Epithelial cell of esophagus (primary cell): ENCODE measurements at regions not wholly inside any gene's neighbourhood (a gene's known extent, or its start where the extent isn't known, plus 50 kb on each side); places are given as distances from the start of the nearest gene placed in this dataset.

Experiments
- DNase-seq: peaks from one replicate; pipeline ENCODE4 v3.0.0; 2010; ENCODE audit warnings: low read depth
- H3K4me3 ChIP-seq: 2 replicates; pipeline ENCODE4 v1.5.1; 2011; ENCODE audit warnings: mild to moderate bottlenecking, low read length, control low read depth
- TF ChIP-seq, protein P1 (sequence below): IDR thresholded peaks from 2 replicates; pipeline ENCODE4 v1.5.1; 2011; ENCODE audit warnings: low read depth, mild to moderate bottlenecking, low read length, control low read depth, inconsistent platforms; ENCODE audit not compliant: insufficient read depth; ENCODE audit errors: missing control alignments

GRCh38 chr7:54394834-54395233 is 147.3 kb upstream of the VSTM2A start:
- DNase-seq: no peak
- TF ChIP-seq, protein P1, sequence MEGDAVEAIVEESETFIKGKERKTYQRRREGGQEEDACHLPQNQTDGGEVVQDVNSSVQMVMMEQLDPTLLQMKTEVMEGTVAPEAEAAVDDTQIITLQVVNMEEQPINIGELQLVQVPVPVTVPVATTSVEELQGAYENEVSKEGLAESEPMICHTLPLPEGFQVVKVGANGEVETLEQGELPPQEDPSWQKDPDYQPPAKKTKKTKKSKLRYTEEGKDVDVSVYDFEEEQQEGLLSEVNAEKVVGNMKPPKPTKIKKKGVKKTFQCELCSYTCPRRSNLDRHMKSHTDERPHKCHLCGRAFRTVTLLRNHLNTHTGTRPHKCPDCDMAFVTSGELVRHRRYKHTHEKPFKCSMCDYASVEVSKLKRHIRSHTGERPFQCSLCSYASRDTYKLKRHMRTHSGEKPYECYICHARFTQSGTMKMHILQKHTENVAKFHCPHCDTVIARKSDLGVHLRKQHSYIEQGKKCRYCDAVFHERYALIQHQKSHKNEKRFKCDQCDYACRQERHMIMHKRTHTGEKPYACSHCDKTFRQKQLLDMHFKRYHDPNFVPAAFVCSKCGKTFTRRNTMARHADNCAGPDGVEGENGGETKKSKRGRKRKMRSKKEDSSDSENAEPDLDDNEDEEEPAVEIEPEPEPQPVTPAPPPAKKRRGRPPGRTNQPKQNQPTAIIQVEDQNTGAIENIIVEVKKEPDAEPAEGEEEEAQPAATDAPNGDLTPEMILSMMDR: no peak
- H3K4me3 ChIP-seq: no peak overlapping the region

DNA sequence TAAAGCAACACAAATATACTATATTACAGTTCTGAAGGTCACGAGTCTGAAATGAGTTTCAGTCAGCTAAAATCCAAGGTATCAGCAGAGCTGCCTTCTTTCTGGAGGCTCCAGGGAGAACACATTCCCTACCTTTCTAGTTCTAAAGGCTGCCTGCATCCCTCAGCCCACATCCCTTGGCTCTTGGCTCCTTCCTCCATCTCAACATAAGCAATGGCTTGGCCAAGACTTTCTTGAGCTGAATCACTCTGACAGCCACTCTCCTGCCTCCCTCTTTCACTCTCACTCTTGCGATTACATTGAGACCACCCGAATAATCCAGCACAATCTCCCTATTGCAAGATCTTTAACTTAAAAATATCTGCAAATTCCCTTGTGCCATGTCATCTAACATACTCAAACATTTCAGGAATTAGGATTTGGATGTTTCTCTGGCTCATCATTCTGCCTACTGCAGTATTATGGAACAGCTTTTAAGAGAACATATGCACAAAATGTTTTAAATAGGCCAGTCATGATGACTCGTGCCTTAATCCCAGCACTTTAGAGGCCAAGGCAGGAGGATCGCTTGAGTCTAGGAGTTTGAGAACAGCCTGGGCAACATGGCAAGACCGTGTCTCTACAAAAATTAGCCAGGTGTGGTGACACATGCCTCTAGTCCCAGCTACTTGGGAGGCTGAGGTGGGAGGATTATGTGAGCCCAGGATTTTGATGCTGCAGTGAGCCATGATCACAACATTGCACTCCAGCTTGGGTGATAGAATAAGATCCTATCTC is 144.2 kb upstream of the VSTM2A start:
- TF ChIP-seq, protein P1: no peak
- peak; percentile 2 for DNase-seq

DNA sequence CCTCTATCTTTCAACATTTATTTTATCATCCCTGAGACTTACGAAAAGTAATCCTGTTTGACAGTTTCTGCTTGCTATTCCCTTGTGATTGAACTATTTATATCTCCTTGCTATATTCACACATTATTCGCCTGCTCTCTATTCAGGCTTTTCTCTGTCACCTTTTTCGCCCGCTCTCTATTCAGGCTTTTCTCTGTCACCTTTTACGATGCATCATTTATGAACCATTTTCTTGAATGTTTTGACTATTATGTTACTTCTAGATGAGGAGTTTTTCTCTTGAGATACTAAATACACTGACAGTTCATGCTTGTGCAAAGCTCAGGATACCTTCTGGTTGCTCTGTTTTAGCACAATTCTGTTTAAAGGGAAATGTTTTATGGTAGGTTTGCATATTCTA is 143.3 kb upstream of the VSTM2A start:
- DNase-seq: no peak
- no peak overlapping the region for H3K4me3 ChIP-seq
- TF ChIP-seq, protein P1: no peak

More for the DNA sequence above, 144.2 kb upstream of the VSTM2A start:
- no peak overlapping the region for H3K4me3 ChIP-seq

DNA sequence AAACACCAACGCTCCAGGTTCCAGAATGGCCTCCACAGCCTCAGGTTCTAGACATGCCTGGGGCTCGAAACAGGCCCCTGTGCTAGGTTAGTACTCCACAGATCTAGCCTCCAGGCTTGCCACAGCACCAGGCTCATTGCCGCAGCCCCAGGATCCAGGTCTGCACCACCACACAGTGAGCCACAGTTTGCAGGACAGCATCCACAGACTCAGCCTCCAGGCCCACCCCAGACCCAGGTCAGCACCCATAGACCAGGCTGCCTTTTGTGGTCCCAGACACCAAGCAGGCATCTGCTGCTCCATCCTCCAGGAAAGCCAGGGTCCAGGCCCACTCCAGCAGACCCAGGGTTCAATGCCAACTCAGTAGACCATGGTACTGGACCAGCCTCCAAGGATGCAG is 132.3 kb upstream of the VSTM2A start:
- no peak overlapping the region for H3K4me3 ChIP-seq
- TF ChIP-seq, protein P1: no peak
- no peak for DNase-seq

DNA sequence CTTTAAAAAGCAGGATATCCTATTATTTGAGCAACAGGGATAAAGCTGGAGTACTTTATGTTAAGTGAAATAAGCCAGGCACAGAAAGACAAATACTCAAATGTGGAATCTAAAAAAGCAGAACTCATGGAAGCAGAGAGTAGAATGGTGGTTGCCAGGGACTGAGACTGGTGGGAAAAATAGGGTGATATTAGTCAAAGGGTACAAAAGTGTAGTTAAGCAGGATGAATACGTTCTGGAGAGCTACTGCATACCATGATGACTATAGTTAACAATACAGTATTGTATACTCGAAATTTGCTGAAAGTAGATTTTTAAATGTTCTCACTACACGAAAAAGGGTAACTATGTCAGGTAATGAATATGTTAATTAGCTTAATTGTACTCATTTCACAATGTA is 125.5 kb upstream of the VSTM2A start:
- TF ChIP-seq, protein P1: no peak
- no peak overlapping the region for H3K4me3 ChIP-seq
- no peak for DNase-seq

DNA sequence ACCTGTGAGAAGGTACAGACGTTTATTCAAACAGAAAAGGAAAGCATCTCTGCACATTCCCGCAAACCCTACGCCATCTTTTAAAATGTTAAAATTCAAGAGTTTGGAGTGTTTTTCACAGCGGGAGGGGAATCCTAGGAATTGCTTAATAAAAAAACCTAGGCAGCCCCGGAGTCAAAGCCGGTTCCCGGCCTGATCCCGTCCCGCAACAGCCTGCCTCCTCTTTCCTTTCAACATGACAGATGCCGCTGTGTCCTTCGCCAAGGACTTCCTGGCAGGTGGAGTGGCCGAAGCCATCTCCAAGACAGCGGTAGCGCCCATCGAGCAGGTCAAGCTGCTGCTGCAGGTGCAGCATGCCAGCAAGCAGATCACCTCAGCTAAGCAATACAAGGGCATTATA is 123.0 kb upstream of the VSTM2A start:
- no peak for DNase-seq
- H3K4me3 ChIP-seq: no peak overlapping the region
- TF ChIP-seq, protein P1: no peak

GRCh38 chr7:54426406-54426805 is 115.8 kb upstream of the VSTM2A start:
- TF ChIP-seq, protein P1: no peak
- no peak overlapping the region for H3K4me3 ChIP-seq
- DNase-seq: no peak
